Body of pancreas (tissue), 4 donors: ENCODE measurements at regions not wholly inside any gene's neighbourhood (a gene's known extent, or its start where the extent isn't known, plus 50 kb on each side); places are given as distances from the start of the nearest gene placed in this dataset.

ENCODE experiments used
- CTCF ChIP-seq, 7 experiments: fragments of 450-650 bp in 4 of 7; fragments of 200-600 bp in 3 of 7; sonication (generic) in 3 of 7; IDR thresholded peaks; one replicate each; pipeline ENCODE4 v1.5.1; 2016 to 2019; ENCODE audit warnings: antibody characterized with exemption in 7 of 7
- POLR2A ChIP-seq, 3 donors: fragments of 450-650 bp; IDR thresholded peaks; one replicate each; pipeline ENCODE4 v1.6.1; 2016; ENCODE audit warnings: antibody characterized with exemption in 3 of 3, mild to moderate bottlenecking in 2 of 3

GRCh38 chr10:130429809-130430208 lies 293.6 kb downstream of the GLRX3 start:
- TF ChIP-seq CTCF (IDR thresholded peaks at IDR 0.05) (no peak), POLR2A (IDR thresholded peaks at IDR 0.05) (no peak)
